Left kidney (tissue), 1 donor: ENCODE measurements at regions not wholly inside any gene's neighbourhood (a gene's known extent, or its start where the extent isn't known, plus 50 kb on each side); places are given as distances from the start of the nearest gene placed in this dataset.
A peak's percentile ranks its signal among the peaks of the same experiment; 100 is the strongest.

Experiments used
- DNase-seq: peaks from one replicate; pipeline ENCODE4 v3.0.0-alpha.2; 2013

GRCh38 chr14:63781686-63782085 lies 53.8 kb upstream of the SGPP1 start:
- no peak for DNase-seq

- DNase-seq: no peak
These were observed 55.0 kb upstream of the SGPP1 start for GRCh38 chr14:63782683-63783389.

GRCh38 chr14:63788011-63788933 lies 60.4 kb upstream of the SGPP1 start:
- peak; percentile 28 for DNase-seq

GRCh38 chr14:63793376-63793775 lies 59.4 kb upstream of the SYNE2 start:
- DNase-seq: no peak

- DNase-seq: no peak
These were observed 57.3 kb upstream of the SYNE2 start for GRCh38 chr14:63795532-63795931.

- DNase-seq: no peak
These were observed 52.7 kb upstream of the SYNE2 start for GRCh38 chr14:63800083-63800482.

- no peak for DNase-seq
These were observed 52.0 kb upstream of the SYNE2 start for GRCh38 chr14:63800651-63801375.
